Activated naive CD4-positive, alpha-beta T cell treated with anti-CD3 and anti-CD28 coated beads, Interleukin-2, amount 10 ng/mL, durations not matched to agents 7 days and 5 days (primary cell): ENCODE measurements at regions not wholly inside any gene's neighbourhood (a gene's known extent, or its start where the extent isn't known, plus 50 kb on each side); places are given as distances from the start of the nearest gene placed in this dataset.

ENCODE experiments used
- CTCF ChIA-PET: fragments of 350-600 bp; sonication (Branson Sonifier 250); formaldehyde crosslinking; loops from one replicate; lab custom pipeline; 2021; ENCODE audit warnings: antibody characterized with exemption; lab: Charles Lee
- DNase-seq: peaks from one replicate; pipeline ENCODE4 v3.0.0-alpha.2; 2020
- H3K27ac Mint-ChIP-seq: one replicate; pipeline ENCODE4 v1.8.0; 2021; ENCODE audit warnings: mild to moderate bottlenecking, moderate library complexity, mixed read lengths
- H3K27me3 Mint-ChIP-seq: one replicate; pipeline ENCODE4 v1.8.0; 2021; ENCODE audit warnings: mild to moderate bottlenecking, mixed read lengths
- H3K36me3 Mint-ChIP-seq: one replicate; pipeline ENCODE4 v1.8.0; 2021; ENCODE audit warnings: mixed read lengths
- H3K4me1 Mint-ChIP-seq: one replicate; pipeline ENCODE4 v1.8.0; 2021; ENCODE audit warnings: mixed read lengths
- H3K4me3 Mint-ChIP-seq: one replicate; pipeline ENCODE4 v1.8.0; 2021; ENCODE audit warnings: mild to moderate bottlenecking, moderate library complexity, mixed read lengths
- H3K9me3 Mint-ChIP-seq: one replicate; pipeline ENCODE4 v1.8.0; 2021; ENCODE audit warnings: mixed read lengths

- H3K4me3 Mint-ChIP-seq, result no peak overlapping the region
- H3K27ac Mint-ChIP-seq, result no peak overlapping the region
- no peaks in the 10 kb centered on the region for H3K4me1 Mint-ChIP-seq
- no peaks in the 10 kb centered on the region for H3K9me3 Mint-ChIP-seq
- CTCF ChIA-PET, result no interaction called here
- H3K36me3 Mint-ChIP-seq, result no peaks in the 10 kb centered on the region
- H3K27me3 Mint-ChIP-seq, result peaks cover 11% of the 10 kb centered on the region
- DNase-seq, result no peak
Observed at GRCh38 chr10:124886610-124887009, 55.3 kb upstream of the ZRANB1 start.

DNA sequence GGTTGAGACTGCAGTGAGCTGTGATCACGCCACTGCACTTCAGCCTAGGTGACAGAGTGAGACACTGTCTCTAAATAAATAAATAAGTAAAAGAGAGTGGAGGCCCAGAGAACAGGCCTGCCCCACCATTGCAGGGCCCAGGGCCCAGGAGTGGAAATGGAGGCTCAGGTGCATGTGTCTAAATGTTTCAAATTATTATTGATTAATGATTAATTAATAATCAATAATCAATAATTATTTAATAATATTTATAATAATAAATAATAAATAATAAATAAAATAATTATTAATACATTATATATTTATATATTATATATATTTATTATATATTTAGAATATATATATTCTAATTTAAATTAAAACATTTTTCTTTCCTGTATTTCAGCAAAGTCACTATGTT is 53.7 kb upstream of the ZRANB1 start:
- no peaks in the 10 kb centered on the region for H3K4me1 Mint-ChIP-seq
- no peak overlapping the region for H3K4me3 Mint-ChIP-seq
- H3K27me3 Mint-ChIP-seq, result peaks cover 15% of the 10 kb centered on the region
- no peak overlapping the region for H3K27ac Mint-ChIP-seq
- no peaks in the 10 kb centered on the region for H3K36me3 Mint-ChIP-seq
- DNase-seq, result no peak
- no peaks in the 10 kb centered on the region for H3K9me3 Mint-ChIP-seq
- CTCF ChIA-PET, result interaction anchor here (1.0 kb wide), 1 partner anchor 159 kb away, joined by 3 read pairs; no protein-coding TSS in a partner anchor

DNA sequence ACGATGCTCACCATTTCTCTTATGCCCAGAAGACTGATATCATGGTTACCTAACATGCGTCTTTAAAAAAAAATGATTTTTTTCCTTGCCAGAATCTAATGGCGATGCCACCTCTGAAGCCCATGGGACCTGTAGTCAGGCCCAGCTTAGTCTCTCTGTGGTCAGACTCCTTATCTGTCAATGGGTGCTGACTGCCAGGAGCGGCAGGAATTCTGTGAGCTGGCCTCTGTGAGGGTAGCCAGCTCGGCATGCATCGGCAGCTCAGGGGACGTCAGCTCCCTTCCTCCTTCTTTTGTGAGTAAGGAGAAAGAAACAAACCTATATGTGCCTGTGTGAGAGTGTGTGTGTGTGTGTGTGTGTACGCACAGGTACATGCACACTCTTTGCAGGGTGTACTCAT is 49.9 kb upstream of the ZRANB1 start:
- H3K9me3 Mint-ChIP-seq, result no peaks in the 10 kb centered on the region
- no peak for DNase-seq
- H3K4me3 Mint-ChIP-seq, result no peak overlapping the region
- no peaks in the 10 kb centered on the region for H3K4me1 Mint-ChIP-seq
- H3K27me3 Mint-ChIP-seq, result peaks cover 13% of the 10 kb centered on the region
- H3K36me3 Mint-ChIP-seq, result no peaks in the 10 kb centered on the region
- CTCF ChIA-PET, result interaction anchor here (0.6 kb wide), 1 partner anchor 10 kb away, joined by 3 read pairs; no protein-coding TSS in a partner anchor
- H3K27ac Mint-ChIP-seq, result no peak overlapping the region
